GM18909 (cell line): ENCODE measurements at regions not wholly inside any gene's neighbourhood (a gene's known extent, or its start where the extent isn't known, plus 50 kb on each side); places are given as distances from the start of the nearest gene placed in this dataset.

Experiments used
- ATAC-seq: cut with Tn5 transposase; IDR thresholded peaks from one replicate; pipeline ENCODE4 v1.9.1; 2021; ENCODE audit warnings: mild to moderate bottlenecking; ENCODE audit not compliant: unreplicated experiment, poor library complexity

GRCh38 chr5:125290935-125291334 lies 544.5 kb upstream of the ZNF608 start:
- ATAC-seq, result no peak

GRCh38 chr5:125291447-125291846 lies 545.0 kb upstream of the ZNF608 start:
- ATAC-seq, result no peak

GRCh38 chr5:125293223-125293622 lies 546.8 kb upstream of the ZNF608 start:
- no peak for ATAC-seq

GRCh38 chr5:125293726-125294125 lies 547.3 kb upstream of the ZNF608 start:
- no peak for ATAC-seq

GRCh38 chr5:125294844-125295243 lies 548.4 kb upstream of the ZNF608 start:
- no peak for ATAC-seq

GRCh38 chr5:125295405-125295872 lies 549.0 kb upstream of the ZNF608 start:
- no peak for ATAC-seq

GRCh38 chr5:125298258-125298657 lies 551.8 kb upstream of the ZNF608 start:
- no peak for ATAC-seq

- no peak for ATAC-seq
Measured at GRCh38 chr5:125298746-125299379, 552.4 kb upstream of the ZNF608 start.

GRCh38 chr5:125301711-125302110 lies 555.3 kb upstream of the ZNF608 start:
- ATAC-seq, result no peak

GRCh38 chr5:125302577-125302976 lies 556.1 kb upstream of the ZNF608 start:
- no peak for ATAC-seq

- no peak for ATAC-seq
Measured at GRCh38 chr5:125306741-125307140, 560.3 kb upstream of the ZNF608 start.

GRCh38 chr5:125310749-125311148 lies 564.3 kb upstream of the ZNF608 start:
- ATAC-seq, result no peak

GRCh38 chr5:125311743-125312142 lies 565.3 kb upstream of the ZNF608 start:
- no peak for ATAC-seq

GRCh38 chr5:125313555-125313954 lies 567.1 kb upstream of the ZNF608 start:
- ATAC-seq, result no peak

GRCh38 chr5:125315306-125315705 lies 568.9 kb upstream of the ZNF608 start:
- no peak for ATAC-seq

GRCh38 chr5:125316391-125316790 lies 570.0 kb upstream of the ZNF608 start:
- no peak for ATAC-seq

- no peak for ATAC-seq
Measured at GRCh38 chr5:125316915-125317535, 570.6 kb upstream of the ZNF608 start.

GRCh38 chr5:125317536-125317995 lies 571.1 kb upstream of the ZNF608 start:
- ATAC-seq, result no peak

GRCh38 chr5:125321654-125322053 lies 575.2 kb upstream of the ZNF608 start:
- no peak for ATAC-seq

GRCh38 chr5:125323613-125324012 lies 577.2 kb upstream of the ZNF608 start:
- ATAC-seq, result no peak

- ATAC-seq, result no peak
Measured at GRCh38 chr5:125325488-125326149, 579.2 kb upstream of the ZNF608 start.

- no peak for ATAC-seq
Measured at GRCh38 chr5:125326150-125326510, 579.7 kb upstream of the ZNF608 start.
